ENCODE measurements at regions not wholly inside any gene's neighbourhood (a gene's known extent, or its start where the extent isn't known, plus 50 kb on each side); places are given as distances from the start of the nearest gene placed in this dataset.

DNA sequence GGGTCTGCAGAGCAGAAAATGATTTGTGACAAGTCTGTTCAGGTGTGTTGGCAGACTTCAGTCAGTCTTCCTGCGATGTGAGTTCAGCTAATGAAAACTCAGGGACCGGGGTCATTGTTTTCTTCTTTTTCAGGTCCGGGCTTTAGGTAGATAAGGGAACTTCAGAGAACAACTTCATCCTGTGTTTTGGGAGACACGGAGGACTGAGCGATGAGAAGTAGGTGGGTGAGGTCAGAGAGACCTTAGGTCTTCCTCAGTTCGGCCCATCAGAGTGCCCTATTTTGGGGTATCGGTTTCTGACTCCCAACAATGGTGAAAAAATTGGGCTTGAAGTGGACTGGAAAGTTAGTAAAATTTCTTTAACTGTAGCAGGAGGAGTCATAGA is 88.9 kb upstream of the ATF7IP2 start:
- TF ChIP-seq, protein P1, sequence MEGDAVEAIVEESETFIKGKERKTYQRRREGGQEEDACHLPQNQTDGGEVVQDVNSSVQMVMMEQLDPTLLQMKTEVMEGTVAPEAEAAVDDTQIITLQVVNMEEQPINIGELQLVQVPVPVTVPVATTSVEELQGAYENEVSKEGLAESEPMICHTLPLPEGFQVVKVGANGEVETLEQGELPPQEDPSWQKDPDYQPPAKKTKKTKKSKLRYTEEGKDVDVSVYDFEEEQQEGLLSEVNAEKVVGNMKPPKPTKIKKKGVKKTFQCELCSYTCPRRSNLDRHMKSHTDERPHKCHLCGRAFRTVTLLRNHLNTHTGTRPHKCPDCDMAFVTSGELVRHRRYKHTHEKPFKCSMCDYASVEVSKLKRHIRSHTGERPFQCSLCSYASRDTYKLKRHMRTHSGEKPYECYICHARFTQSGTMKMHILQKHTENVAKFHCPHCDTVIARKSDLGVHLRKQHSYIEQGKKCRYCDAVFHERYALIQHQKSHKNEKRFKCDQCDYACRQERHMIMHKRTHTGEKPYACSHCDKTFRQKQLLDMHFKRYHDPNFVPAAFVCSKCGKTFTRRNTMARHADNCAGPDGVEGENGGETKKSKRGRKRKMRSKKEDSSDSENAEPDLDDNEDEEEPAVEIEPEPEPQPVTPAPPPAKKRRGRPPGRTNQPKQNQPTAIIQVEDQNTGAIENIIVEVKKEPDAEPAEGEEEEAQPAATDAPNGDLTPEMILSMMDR (IDR thresholded peaks at IDR 0.05; ENCODE audit: poor library complexity, severe bottlenecking), result no peak
- TF ChIP-seq POLR2AphosphoS5 (IDR thresholded peaks at IDR 0.05), result no peak
